ENCODE measurements at regions not wholly inside any gene's neighbourhood (a gene's known extent, or its start where the extent isn't known, plus 50 kb on each side); places are given as distances from the start of the nearest gene placed in this dataset.

- POLR2A ChIA-PET (ENCODE audit: unreplicated experiment): no interaction called here
- Histone ChIP-seq H3K9me3 (ENCODE audit: control insufficient read depth, insufficient read depth, low read length) (no peaks in the 10 kb centered on the region), H2AK5ac (ENCODE audit: low read depth, low read length) (no peak overlapping the region), H3K18ac (ENCODE audit: low read depth, low read length) (no peak overlapping the region), H3K4me1 (ENCODE audit: control insufficient read depth, insufficient read depth, low read length) (no peaks in the 10 kb centered on the region), H4K20me1 (ENCODE audit: insufficient read depth, low read length) (no peaks in the 10 kb centered on the region), H2BK20ac (ENCODE audit: low read depth, low read length) (no peak overlapping the region), H3K4ac (ENCODE audit: low read depth, low read length) (no peak overlapping the region), H2AFZ (replicated peaks; ENCODE audit: low read length, poor library complexity) (no peak overlapping the region), H3K56ac (ENCODE audit: extremely low read depth, insufficient read depth, low read length) (no peak overlapping the region), H3K79me1 (ENCODE audit: low read depth in 1 of 2, low read length in 2 of 2) (no peaks in the 10 kb centered on the region), H2BK120ac (ENCODE audit: low read depth, low read length) (no peak overlapping the region), H3K27me3 (ENCODE audit: control insufficient read depth, insufficient read depth, low read length) (peaks cover 33% of the 10 kb centered on the region), H4K91ac (ENCODE audit: insufficient read depth, low read depth, low read length) (no peak overlapping the region), H3K27ac (ENCODE audit: insufficient read depth, low read length) (no peak overlapping the region), H2AK9ac (replicated peaks; ENCODE audit: low read depth, low read length, poor library complexity) (no peak overlapping the region), H2BK15ac (ENCODE audit: low read depth, low read length) (no peak overlapping the region), H3K9ac (ENCODE audit: low read depth, low read length) (no peak overlapping the region), H3K9me1 (ENCODE audit: insufficient read depth, low read length) (no peaks in the 10 kb centered on the region), H3K4me3 (ENCODE audit: insufficient read depth, low read depth, low read length) (no peak overlapping the region), H3K4me2 (ENCODE audit: low read depth, low read length) (no peak overlapping the region), H4K5ac (ENCODE audit: low read depth, low read length) (no peak overlapping the region), H3K36me3 (ENCODE audit: control insufficient read depth, insufficient read depth, low read length) (no peaks in the 10 kb centered on the region), H4K8ac (ENCODE audit: low read depth in 2 of 2, low read length in 2 of 2) (no peak overlapping the region), H3K23ac (ENCODE audit: low read depth, low read length) (no peak overlapping the region), H3K14ac (replicated peaks; ENCODE audit: low read depth, low read length) (no peak overlapping the region), H2BK5ac (ENCODE audit: low read depth, low read length, poor library complexity, severe bottlenecking) (no peak overlapping the region)
- intact Hi-C loops (cut with micrococcal nuclease) (no loop called here), dilution Hi-C loops (cut with HindIII; ENCODE audit: low sequenced_read_pairs, unreplicated experiment) (no loop called here), in situ Hi-C loops (cut with MboI; ENCODE audit: low sequenced_read_pairs) (no loop called here)
- WGBS, 2 experiments (ENCODE audit: extremely low coverage in 2 of 2, insufficient read length in 1 of 2): 92% methylated on average over 2 of the region's 11 CpGs; no CpG with 5 or more reads in 1 of the 2 experiments
- no peak for ATAC-seq (ENCODE audit: low read depth)
- CTCF ChIA-PET: no interaction called here
- no peak for DNase-seq
- TF ChIP-seq, protein P1, sequence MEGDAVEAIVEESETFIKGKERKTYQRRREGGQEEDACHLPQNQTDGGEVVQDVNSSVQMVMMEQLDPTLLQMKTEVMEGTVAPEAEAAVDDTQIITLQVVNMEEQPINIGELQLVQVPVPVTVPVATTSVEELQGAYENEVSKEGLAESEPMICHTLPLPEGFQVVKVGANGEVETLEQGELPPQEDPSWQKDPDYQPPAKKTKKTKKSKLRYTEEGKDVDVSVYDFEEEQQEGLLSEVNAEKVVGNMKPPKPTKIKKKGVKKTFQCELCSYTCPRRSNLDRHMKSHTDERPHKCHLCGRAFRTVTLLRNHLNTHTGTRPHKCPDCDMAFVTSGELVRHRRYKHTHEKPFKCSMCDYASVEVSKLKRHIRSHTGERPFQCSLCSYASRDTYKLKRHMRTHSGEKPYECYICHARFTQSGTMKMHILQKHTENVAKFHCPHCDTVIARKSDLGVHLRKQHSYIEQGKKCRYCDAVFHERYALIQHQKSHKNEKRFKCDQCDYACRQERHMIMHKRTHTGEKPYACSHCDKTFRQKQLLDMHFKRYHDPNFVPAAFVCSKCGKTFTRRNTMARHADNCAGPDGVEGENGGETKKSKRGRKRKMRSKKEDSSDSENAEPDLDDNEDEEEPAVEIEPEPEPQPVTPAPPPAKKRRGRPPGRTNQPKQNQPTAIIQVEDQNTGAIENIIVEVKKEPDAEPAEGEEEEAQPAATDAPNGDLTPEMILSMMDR (conservative IDR thresholded peaks at IDR 0.05; ENCODE audit: low read depth, low read length): no peak
- no peak for TF ChIP-seq MAFK (IDR thresholded peaks at IDR 0.05; ENCODE audit: low read depth, low read length)
- TF ChIP-seq NFE2L2 (IDR thresholded peaks at IDR 0.05; ENCODE audit: low read depth, low read length): no peak
- no peak for TF ChIP-seq ELK1 (IDR thresholded peaks at IDR 0.05; ENCODE audit: borderline replicate concordance, low read depth, low read length)
- TF ChIP-seq POLR2A (IDR thresholded peaks at IDR 0.05; ENCODE audit: low read depth, low read length): no peak
- TF ChIP-seq RFX5 (IDR thresholded peaks at IDR 0.05; ENCODE audit: low read depth, low read length): no peak
- TF ChIP-seq, protein P2, sequence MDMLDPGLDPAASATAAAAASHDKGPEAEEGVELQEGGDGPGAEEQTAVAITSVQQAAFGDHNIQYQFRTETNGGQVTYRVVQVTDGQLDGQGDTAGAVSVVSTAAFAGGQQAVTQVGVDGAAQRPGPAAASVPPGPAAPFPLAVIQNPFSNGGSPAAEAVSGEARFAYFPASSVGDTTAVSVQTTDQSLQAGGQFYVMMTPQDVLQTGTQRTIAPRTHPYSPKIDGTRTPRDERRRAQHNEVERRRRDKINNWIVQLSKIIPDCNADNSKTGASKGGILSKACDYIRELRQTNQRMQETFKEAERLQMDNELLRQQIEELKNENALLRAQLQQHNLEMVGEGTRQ (IDR thresholded peaks at IDR 0.05; ENCODE audit: low read depth, low read length): no peak
- no peak for TF ChIP-seq FOS (IDR thresholded peaks at IDR 0.05; ENCODE audit: low read depth, low read length)
- TF ChIP-seq MXI1 (IDR thresholded peaks at IDR 0.05; ENCODE audit: borderline replicate concordance, low read depth, low read length): no peak
- TF ChIP-seq MAZ (IDR thresholded peaks at IDR 0.05; ENCODE audit: borderline replicate concordance, low read depth, low read length): no peak
- no TSS peak for BruUV-seq (replicated peaks)
Measured at GRCh38 chr15:69606921-69607500, 154.4 kb downstream of the RPLP1 start.
